WTC11 (cell line): ENCODE measurements at regions not wholly inside any gene's neighbourhood (a gene's known extent, or its start where the extent isn't known, plus 50 kb on each side); places are given as distances from the start of the nearest gene placed in this dataset.

Experiments used
- ATAC-seq: fragments of 200-7000 bp; cut with Tn5 transposase; 2 replicates; pipeline ENCODE4 v1.10.0; 2021; ENCODE audit warnings: mild to moderate bottlenecking, moderate library complexity
- CTCF ChIA-PET: fragments of 300-600 bp; sonication (Branson Sonifier 250); formaldehyde crosslinking; loops from one replicate; lab custom pipeline; 2021; ENCODE audit warnings: antibody characterized with exemption; lab: Charles Lee
- POLR2A ChIA-PET: fragments of 350-600 bp; sonication (Branson Sonifier 250); formaldehyde crosslinking; loops from one replicate; lab custom pipeline; 2021; ENCODE audit warnings: antibody characterized with exemption; lab: Charles Lee
- DNase-seq: peaks from one replicate; pipeline ENCODE4 v3.0.0; 2021; ENCODE audit warnings: low spot score
- H3K27ac Mint-ChIP-seq: 2 replicates; pipeline ENCODE4 v1.8.0; 2021; ENCODE audit warnings: mixed read lengths
- H3K27me3 Mint-ChIP-seq: 2 replicates; pipeline ENCODE4 v1.8.0; 2021; ENCODE audit warnings: low read depth, mild to moderate bottlenecking, moderate library complexity, mixed read lengths
- H3K36me3 Mint-ChIP-seq: 2 replicates; pipeline ENCODE4 v1.8.0; 2021; ENCODE audit warnings: mixed read lengths
- H3K4me1 Mint-ChIP-seq: 2 replicates; pipeline ENCODE4 v1.8.0; 2022; ENCODE audit warnings: mixed read lengths
- H3K4me3 Mint-ChIP-seq: 2 replicates; pipeline ENCODE4 v1.8.0; 2021; ENCODE audit warnings: mild to moderate bottlenecking, moderate library complexity, mixed read lengths
- H3K9me3 Mint-ChIP-seq: 2 replicates; pipeline ENCODE4 v1.8.0; 2021; ENCODE audit warnings: mixed read lengths
- ATF2 ChIP-seq: sonication (generic); formaldehyde crosslinking; IDR thresholded peaks from 2 replicates; pipeline ENCODE4 v1.8.1; 2022; ENCODE audit warnings: low read depth, missing genetic modification reagents, borderline replicate concordance
- ATF6 ChIP-seq: sonication (generic); formaldehyde crosslinking; IDR thresholded peaks from 2 replicates; pipeline ENCODE4 v1.8.1; 2023; ENCODE audit warnings: mild to moderate bottlenecking, missing genetic modification reagents
- CREB1 ChIP-seq: sonication (generic); formaldehyde crosslinking; IDR thresholded peaks from 2 replicates; pipeline ENCODE4 v1.8.0; 2023; ENCODE audit warnings: mild to moderate bottlenecking, missing genetic modification reagents
- CTCF ChIP-seq: fragments of 200-600 bp; IDR thresholded peaks from 2 replicates; pipeline ENCODE4 v1.8.0; 2022; ENCODE audit warnings: antibody characterized with exemption
- ERG ChIP-seq: fragments of 250-450 bp; sonication (Bioruptor Pico); IDR thresholded peaks from 2 replicates; pipeline ENCODE4 v1.8.0; 2021; ENCODE audit warnings: mild to moderate bottlenecking
- GTF2I ChIP-seq: fragments of 250-450 bp; sonication (Bioruptor Pico); conservative IDR thresholded peaks from 2 replicates; pipeline ENCODE4 v1.4.0; 2021; ENCODE audit warnings: mild to moderate bottlenecking
- IRF1 ChIP-seq: sonication (generic); formaldehyde crosslinking; IDR thresholded peaks from 2 replicates; pipeline ENCODE4 v1.8.0; 2023; ENCODE audit warnings: missing genetic modification reagents
- JUN ChIP-seq: sonication (generic); formaldehyde crosslinking; IDR thresholded peaks from 2 replicates; pipeline ENCODE4 v1.8.0; 2023; ENCODE audit warnings: mild to moderate bottlenecking, missing genetic modification reagents
- MXD4 ChIP-seq: fragments of 250-450 bp; sonication (Bioruptor Pico); IDR thresholded peaks from 2 replicates; pipeline ENCODE4 v1.8.0; 2021; ENCODE audit warnings: mild to moderate bottlenecking, moderate library complexity, borderline replicate concordance
- NFATC4 ChIP-seq: fragments of 250-450 bp; sonication (Bioruptor Pico); IDR thresholded peaks from 2 replicates; pipeline ENCODE4 v1.9.0; 2021; ENCODE audit warnings: mild to moderate bottlenecking
- NR3C1 ChIP-seq: sonication (generic); formaldehyde crosslinking; conservative IDR thresholded peaks from 2 replicates; pipeline ENCODE4 v1.8.1; 2023; ENCODE audit warnings: low read depth, mild to moderate bottlenecking, missing genetic modification reagents
- RORB ChIP-seq: fragments of 250-450 bp; sonication (Bioruptor Pico); IDR thresholded peaks from 2 replicates; pipeline ENCODE4 v1.9.0; 2021; ENCODE audit warnings: mild to moderate bottlenecking
- SP1 ChIP-seq: sonication (generic); formaldehyde crosslinking; conservative IDR thresholded peaks from 2 replicates; pipeline ENCODE4 v1.8.1; 2022; ENCODE audit warnings: missing genetic modification reagents
- ZNF219 ChIP-seq: sonication (generic); formaldehyde crosslinking; IDR thresholded peaks from 2 replicates; pipeline ENCODE4 v1.8.0; 2023; ENCODE audit warnings: missing genetic modification reagents, mild to moderate bottlenecking, borderline replicate concordance
- ZNF317 ChIP-seq: sonication (generic); formaldehyde crosslinking; IDR thresholded peaks from 2 replicates; pipeline ENCODE4 v1.8.1; 2023; ENCODE audit warnings: low read depth, mild to moderate bottlenecking, moderate library complexity, missing genetic modification reagents, borderline replicate concordance
- ZNF423 ChIP-seq: fragments of 250-450 bp; sonication (Bioruptor Pico); IDR thresholded peaks from 2 replicates; pipeline ENCODE4 v2.1.2; 2022; ENCODE audit warnings: mild to moderate bottlenecking, moderate library complexity
- ZSCAN18 ChIP-seq: fragments of 250-450 bp; sonication (Bioruptor Pico); IDR thresholded peaks from 2 replicates; pipeline ENCODE4 v2.1.2; 2022; ENCODE audit warnings: mild to moderate bottlenecking, moderate library complexity

- CTCF ChIA-PET = no interaction called here
- H3K9me3 Mint-ChIP-seq = peaks cover 4% of the 10 kb centered on the region
Measured at GRCh38 chr2:82289446-82289845, 1984.9 kb upstream of the LRRTM1 start.

GRCh38 chr2:82283075-82283474 is 1978.5 kb upstream of the LRRTM1 start:
- ATAC-seq = no peak
- ChIA-PET CTCF (interaction anchor here (0.7 kb wide), 1 partner anchor 21 kb away, joined by 3 read pairs; no protein-coding TSS in a partner anchor), POLR2A (no interaction called here)
- Mint-ChIP-seq H3K27ac (no peak overlapping the region), H3K9me3 (no peaks in the 10 kb centered on the region), H3K36me3 (no peaks in the 10 kb centered on the region), H3K4me1 (peaks cover 22% of the 10 kb centered on the region), H3K4me3 (no peak overlapping the region), H3K27me3 (no peaks in the 10 kb centered on the region)
- DNase-seq = no peak
- TF ChIP-seq ERG (CRISPR knock-in tag) = no peak
- TF ChIP-seq GTF2I (CRISPR knock-in tag) = no peak
- no peak for TF ChIP-seq NFATC4
- TF ChIP-seq MXD4 (CRISPR knock-in tag) = no peak
- TF ChIP-seq SP1 (CRISPR knock-in tag) = no peak

More at GRCh38 chr2:82289446-82289845, 1984.9 kb upstream of the LRRTM1 start:
- Mint-ChIP-seq H3K27ac (no peak overlapping the region), H3K4me3 (no peak overlapping the region)
- no peak for ATAC-seq
- TF ChIP-seq IRF1 (CRISPR knock-in tag) (no peak), JUN (CRISPR knock-in tag) (no peak), ZNF219 (CRISPR knock-in tag) (no peak), CREB1 (CRISPR knock-in tag) (no peak), NR3C1 (CRISPR knock-in tag) (no peak), ZSCAN18 (CRISPR knock-in tag) (no peak), ZNF423 (CRISPR knock-in tag) (no peak), ATF6 (CRISPR knock-in tag) (no peak), ATF2 (CRISPR knock-in tag) (no peak)
- TF ChIP-seq, all 79 proteins: peak for 0
- no peak for DNase-seq
- H3K36me3 Mint-ChIP-seq = no peaks in the 10 kb centered on the region
- no peaks in the 10 kb centered on the region for H3K4me1 Mint-ChIP-seq
- POLR2A ChIA-PET = no interaction called here
- no peaks in the 10 kb centered on the region for H3K27me3 Mint-ChIP-seq

- TF ChIP-seq CTCF (peak; percentile 29; the same call in 1 of the 2 replicates), ZNF317 (CRISPR knock-in tag) (no peak), RORB (CRISPR knock-in tag) (no peak)
- ChIA-PET POLR2A (no interaction called here), CTCF (interaction anchor here (0.7 to 1.0 kb wide), 2 partner anchors 22 to 24 kb away, joined by 3 read pairs; no protein-coding TSS in a partner anchor)
- no peak overlapping the region for H3K27ac Mint-ChIP-seq
- H3K4me1 Mint-ChIP-seq = peaks cover 22% of the 10 kb centered on the region
- no peaks in the 10 kb centered on the region for H3K9me3 Mint-ChIP-seq
- H3K4me3 Mint-ChIP-seq = no peak overlapping the region
- H3K36me3 Mint-ChIP-seq = no peaks in the 10 kb centered on the region
- peak; percentile 69 for DNase-seq
- peak; percentile 90 for ATAC-seq
- no peaks in the 10 kb centered on the region for H3K27me3 Mint-ChIP-seq
Measured at GRCh38 chr2:82282111-82282882, 1977.7 kb upstream of the LRRTM1 start.
